ENCODE measurements at regions not wholly inside any gene's neighbourhood (a gene's known extent, or its start where the extent isn't known, plus 50 kb on each side); places are given as distances from the start of the nearest gene placed in this dataset.

GRCh38 chr3:23062582-23062981 lies 140.5 kb upstream of the UBE2E2 start:
- no TSS peak for BruUV-seq (replicated peaks)
- Histone ChIP-seq H4K20me1 (ENCODE audit: insufficient read depth) (no peaks in the 10 kb centered on the region), H3K27me3 (ENCODE audit: insufficient read depth, low read length) (no peaks in the 10 kb centered on the region), H3K36me3 (ENCODE audit: control insufficient read depth in 1 of 2, insufficient read depth in 2 of 2, low read length in 2 of 2) (no peaks in the 10 kb centered on the region), H3K4me2 (ENCODE audit: low read length) (no peak overlapping the region), H3K9me3 (ENCODE audit: control insufficient read depth in 1 of 2, insufficient read depth in 1 of 2, low read depth in 1 of 2, low read length in 2 of 2) (no peaks in the 10 kb centered on the region), H3K9me2 (ENCODE audit: insufficient read depth) (no peaks in the 10 kb centered on the region), H3K27ac (ENCODE audit: low read depth, low read length) (no peak overlapping the region), H3K4me1 (ENCODE audit: control insufficient read depth in 1 of 2, insufficient read depth in 2 of 2, low read length in 2 of 2) (no peaks in the 10 kb centered on the region), H3K9ac (ENCODE audit: low read length) (no peak overlapping the region), H3K4me3 (replicated peaks in 1 of 2; ENCODE audit: low read depth in 1 of 2, low read length in 2 of 2) (no peak overlapping the region), H3K79me2 (ENCODE audit: insufficient read depth, low read length) (no peaks in the 10 kb centered on the region), H2AFZ (ENCODE audit: low read depth, low read length, poor library complexity, severe bottlenecking) (no peak overlapping the region)
- CTCF ChIA-PET, result no interaction called here
- RAD21 ChIA-PET (ENCODE audit: low non-redundant PET in 1 of 2, low total read pairs in 2 of 2, uncharacterized antibody in 2 of 2, unreplicated experiment in 2 of 2), result no interaction called here
- ATAC-seq (no peak), DNase-seq (ENCODE audit: low read depth, low spot score) (no peak)
- POLR2A ChIA-PET, result no interaction called here
- TF ChIP-seq JUND (IDR thresholded peaks at IDR 0.05) (no peak), SP1 (IDR thresholded peaks at IDR 0.05; ENCODE audit: low read depth) (no peak), MAX (IDR thresholded peaks at IDR 0.05) (no peak), EZH2 (IDR thresholded peaks at IDR 0.05) (no peak), TCF7L2 (IDR thresholded peaks at IDR 0.05; ENCODE audit: borderline replicate concordance, extremely low read depth, insufficient read depth, insufficient read length) (no peak), CBX3 (IDR thresholded peaks at IDR 0.05; ENCODE audit: low read depth) (no peak), RAD21 (IDR thresholded peaks at IDR 0.05; ENCODE audit: low read depth) (no peak), CEBPB (IDR thresholded peaks at IDR 0.05; ENCODE audit: low read depth) (no peak), EGR1 (IDR thresholded peaks at IDR 0.05; ENCODE audit: low read depth) (no peak), SIN3A (IDR thresholded peaks at IDR 0.05; ENCODE audit: low read depth) (no peak), ELF1 (IDR thresholded peaks at IDR 0.05; ENCODE audit: borderline replicate concordance, low read depth) (no peak), EZH2phosphoT487 (IDR thresholded peaks at IDR 0.05; ENCODE audit: borderline replicate concordance) (no peak), ZNF274 (IDR thresholded peaks at IDR 0.05; ENCODE audit: low read depth, low read length) (no peak), YY1 (IDR thresholded peaks at IDR 0.05; ENCODE audit: extremely low read depth, insufficient replicate concordance, low read depth, low read length) (no peak), ZFX (IDR thresholded peaks at IDR 0.05) (no peak)
- TF ChIP-seq, protein P1, sequence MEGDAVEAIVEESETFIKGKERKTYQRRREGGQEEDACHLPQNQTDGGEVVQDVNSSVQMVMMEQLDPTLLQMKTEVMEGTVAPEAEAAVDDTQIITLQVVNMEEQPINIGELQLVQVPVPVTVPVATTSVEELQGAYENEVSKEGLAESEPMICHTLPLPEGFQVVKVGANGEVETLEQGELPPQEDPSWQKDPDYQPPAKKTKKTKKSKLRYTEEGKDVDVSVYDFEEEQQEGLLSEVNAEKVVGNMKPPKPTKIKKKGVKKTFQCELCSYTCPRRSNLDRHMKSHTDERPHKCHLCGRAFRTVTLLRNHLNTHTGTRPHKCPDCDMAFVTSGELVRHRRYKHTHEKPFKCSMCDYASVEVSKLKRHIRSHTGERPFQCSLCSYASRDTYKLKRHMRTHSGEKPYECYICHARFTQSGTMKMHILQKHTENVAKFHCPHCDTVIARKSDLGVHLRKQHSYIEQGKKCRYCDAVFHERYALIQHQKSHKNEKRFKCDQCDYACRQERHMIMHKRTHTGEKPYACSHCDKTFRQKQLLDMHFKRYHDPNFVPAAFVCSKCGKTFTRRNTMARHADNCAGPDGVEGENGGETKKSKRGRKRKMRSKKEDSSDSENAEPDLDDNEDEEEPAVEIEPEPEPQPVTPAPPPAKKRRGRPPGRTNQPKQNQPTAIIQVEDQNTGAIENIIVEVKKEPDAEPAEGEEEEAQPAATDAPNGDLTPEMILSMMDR (IDR thresholded peaks at IDR 0.05 in 2 of 3, conservative IDR thresholded peaks at IDR 0.05 in 1 of 3; ENCODE audit: borderline replicate concordance in 1 of 3, insufficient read depth in 1 of 3, low read depth in 2 of 3, low read length in 2 of 3), result no peak
- intact Hi-C loops (cut with micrococcal nuclease), result no loop called here
